ENCODE measurements at regions not wholly inside any gene's neighbourhood (a gene's known extent, or its start where the extent isn't known, plus 50 kb on each side); places are given as distances from the start of the nearest gene placed in this dataset.

DNA sequence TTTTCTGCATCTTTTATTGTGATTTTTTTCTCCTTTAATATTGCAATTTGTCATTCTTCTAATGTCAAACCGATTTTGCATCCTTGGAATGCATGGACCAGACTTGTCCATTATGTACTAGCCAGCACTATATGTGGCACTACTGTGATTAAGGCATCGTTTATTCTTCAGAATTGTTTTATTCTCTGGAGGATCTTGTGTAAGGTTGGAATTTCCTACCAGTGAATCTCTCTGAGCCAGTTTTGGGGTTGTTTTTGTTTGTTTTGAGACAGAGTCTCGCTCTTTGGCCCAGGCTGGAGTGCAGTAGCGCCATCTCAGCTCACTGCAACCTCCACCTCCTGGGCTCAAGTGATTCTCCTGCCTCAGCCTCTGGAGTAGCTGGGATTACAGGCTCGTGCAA lies 58.5 kb downstream of the IGLL5 start:
- Mint-ChIP-seq H3K4me1 (no peaks in the 10 kb centered on the region), H3K27ac (no peak overlapping the region), H3K36me3 (no peaks in the 10 kb centered on the region), H3K9me3 (no peaks in the 10 kb centered on the region), H3K4me3 (no peak overlapping the region), H3K27me3 (ENCODE audit: low read depth) (peaks cover 29% of the 10 kb centered on the region)
- TF ChIP-seq, protein P1, sequence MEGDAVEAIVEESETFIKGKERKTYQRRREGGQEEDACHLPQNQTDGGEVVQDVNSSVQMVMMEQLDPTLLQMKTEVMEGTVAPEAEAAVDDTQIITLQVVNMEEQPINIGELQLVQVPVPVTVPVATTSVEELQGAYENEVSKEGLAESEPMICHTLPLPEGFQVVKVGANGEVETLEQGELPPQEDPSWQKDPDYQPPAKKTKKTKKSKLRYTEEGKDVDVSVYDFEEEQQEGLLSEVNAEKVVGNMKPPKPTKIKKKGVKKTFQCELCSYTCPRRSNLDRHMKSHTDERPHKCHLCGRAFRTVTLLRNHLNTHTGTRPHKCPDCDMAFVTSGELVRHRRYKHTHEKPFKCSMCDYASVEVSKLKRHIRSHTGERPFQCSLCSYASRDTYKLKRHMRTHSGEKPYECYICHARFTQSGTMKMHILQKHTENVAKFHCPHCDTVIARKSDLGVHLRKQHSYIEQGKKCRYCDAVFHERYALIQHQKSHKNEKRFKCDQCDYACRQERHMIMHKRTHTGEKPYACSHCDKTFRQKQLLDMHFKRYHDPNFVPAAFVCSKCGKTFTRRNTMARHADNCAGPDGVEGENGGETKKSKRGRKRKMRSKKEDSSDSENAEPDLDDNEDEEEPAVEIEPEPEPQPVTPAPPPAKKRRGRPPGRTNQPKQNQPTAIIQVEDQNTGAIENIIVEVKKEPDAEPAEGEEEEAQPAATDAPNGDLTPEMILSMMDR (IDR thresholded peaks at IDR 0.05; ENCODE audit: unreplicated experiment) = no peak
- no peak for DNase-seq (ENCODE audit: low spot score in 2 of 2, unreplicated experiment in 2 of 2)

DNA sequence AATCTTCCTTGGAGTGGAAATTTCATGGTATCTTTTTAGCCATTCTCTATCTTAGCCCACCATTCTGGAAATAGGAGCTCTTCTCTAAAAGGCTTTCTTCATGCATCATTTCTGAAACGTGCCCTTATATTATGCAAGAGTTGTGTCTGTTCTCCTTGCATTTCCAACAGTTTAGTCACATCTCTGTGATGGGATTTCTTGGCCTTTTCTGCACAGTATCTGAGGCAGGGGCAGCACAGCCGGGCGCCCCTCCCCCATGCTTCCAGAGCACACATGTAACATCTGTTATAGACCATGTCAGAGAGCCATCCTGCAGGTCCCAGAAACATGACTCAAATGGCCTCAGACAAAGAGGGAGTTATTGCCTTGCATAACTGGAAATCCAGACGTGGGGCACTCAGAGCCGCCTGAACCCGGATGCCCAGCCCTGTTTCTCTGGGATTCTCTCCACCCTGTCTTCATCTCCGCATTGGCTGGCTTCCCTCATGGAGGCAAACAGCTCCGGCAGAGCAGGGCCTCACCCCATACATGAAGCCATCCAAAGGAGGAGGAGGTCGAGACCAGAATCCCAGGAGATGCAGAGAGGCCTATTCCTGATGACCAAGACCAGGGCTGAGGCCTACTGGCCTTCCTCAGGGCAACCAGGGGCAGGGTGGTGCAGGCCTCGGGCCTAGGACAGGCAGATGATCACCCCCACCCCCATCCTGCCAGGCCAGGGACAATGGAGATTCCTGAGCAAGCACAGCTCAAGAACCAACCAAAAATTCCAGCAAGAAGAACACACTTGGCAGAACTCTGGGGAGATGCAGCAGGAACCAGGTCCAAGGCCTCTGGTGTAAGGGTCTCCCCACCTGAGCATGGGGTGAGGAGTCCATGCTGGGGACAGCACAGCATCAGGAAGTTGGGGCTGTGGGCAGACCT lies 61.3 kb downstream of the IGLL5 start:
- DNase-seq (ENCODE audit: low spot score in 2 of 2, unreplicated experiment in 2 of 2) = peak in 1 of 2 experiments; percentile 13
- H3K36me3 Mint-ChIP-seq = no peaks in the 10 kb centered on the region
- no peaks in the 10 kb centered on the region for H3K4me1 Mint-ChIP-seq
- no peaks in the 10 kb centered on the region for H3K9me3 Mint-ChIP-seq
- H3K27me3 Mint-ChIP-seq (ENCODE audit: low read depth) = peaks cover 54% of the 10 kb centered on the region
- H3K27ac Mint-ChIP-seq = no peak overlapping the region
- no peak overlapping the region for H3K4me3 Mint-ChIP-seq
- TF ChIP-seq, protein P1 (IDR thresholded peaks at IDR 0.05; ENCODE audit: unreplicated experiment) = no peak

DNA sequence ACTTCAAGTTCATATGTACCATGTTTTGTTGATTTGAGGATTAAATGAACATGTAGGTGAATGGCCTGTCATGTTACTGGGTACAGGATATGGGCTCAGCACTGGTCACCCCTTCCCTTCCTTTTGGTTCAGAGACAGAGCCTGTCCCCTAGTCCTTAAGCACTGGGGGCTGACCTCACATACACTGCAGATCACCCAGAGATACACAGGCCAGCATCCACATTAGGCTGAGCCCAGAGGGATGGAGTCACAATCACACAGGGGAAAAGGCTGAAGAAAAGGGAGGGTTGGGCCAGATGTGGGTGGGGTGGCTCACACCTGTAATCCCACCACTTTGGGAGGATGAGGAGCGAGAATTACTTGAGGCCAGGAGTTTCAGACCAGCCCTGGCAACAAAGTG lies 62.3 kb downstream of the IGLL5 start:
- TF ChIP-seq, protein P1 (IDR thresholded peaks at IDR 0.05; ENCODE audit: unreplicated experiment) = no peak
- no peak overlapping the region for H3K4me3 Mint-ChIP-seq
- H3K36me3 Mint-ChIP-seq = no peaks in the 10 kb centered on the region
- H3K27ac Mint-ChIP-seq = no peak overlapping the region
- H3K9me3 Mint-ChIP-seq = no peaks in the 10 kb centered on the region
- no peaks in the 10 kb centered on the region for H3K4me1 Mint-ChIP-seq
- peaks cover 60% of the 10 kb centered on the region for H3K27me3 Mint-ChIP-seq (ENCODE audit: low read depth)
- no peak for DNase-seq (ENCODE audit: low spot score in 2 of 2, unreplicated experiment in 2 of 2)

DNA sequence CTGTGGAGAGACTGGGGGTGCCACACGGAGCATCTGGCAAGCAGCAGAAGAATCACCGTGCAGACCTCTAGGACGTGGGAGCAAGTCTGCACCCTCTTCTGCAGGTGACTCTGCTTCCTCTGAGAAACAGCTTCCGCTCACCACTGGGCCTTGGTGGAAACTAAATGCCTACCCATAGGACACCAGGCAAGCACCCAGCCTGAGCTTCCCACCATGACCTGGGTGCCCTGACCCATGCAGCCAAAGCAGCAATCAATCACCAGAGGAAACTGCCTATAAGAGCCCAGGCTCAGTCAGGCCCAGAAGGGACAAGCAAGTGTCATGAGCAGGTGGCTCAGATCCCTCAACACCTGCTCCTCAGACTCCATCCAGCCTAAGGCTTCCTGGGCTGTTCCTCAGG lies 63.4 kb downstream of the IGLL5 start:
- Mint-ChIP-seq H3K9me3 (no peaks in the 10 kb centered on the region), H3K4me3 (no peak overlapping the region), H3K27ac (no peak overlapping the region), H3K36me3 (no peaks in the 10 kb centered on the region), H3K27me3 (ENCODE audit: low read depth) (peaks cover 60% of the 10 kb centered on the region), H3K4me1 (no peaks in the 10 kb centered on the region)
- DNase-seq (ENCODE audit: low spot score in 2 of 2, unreplicated experiment in 2 of 2) = no peak
- TF ChIP-seq, protein P1 (IDR thresholded peaks at IDR 0.05; ENCODE audit: unreplicated experiment) = no peak

DNA sequence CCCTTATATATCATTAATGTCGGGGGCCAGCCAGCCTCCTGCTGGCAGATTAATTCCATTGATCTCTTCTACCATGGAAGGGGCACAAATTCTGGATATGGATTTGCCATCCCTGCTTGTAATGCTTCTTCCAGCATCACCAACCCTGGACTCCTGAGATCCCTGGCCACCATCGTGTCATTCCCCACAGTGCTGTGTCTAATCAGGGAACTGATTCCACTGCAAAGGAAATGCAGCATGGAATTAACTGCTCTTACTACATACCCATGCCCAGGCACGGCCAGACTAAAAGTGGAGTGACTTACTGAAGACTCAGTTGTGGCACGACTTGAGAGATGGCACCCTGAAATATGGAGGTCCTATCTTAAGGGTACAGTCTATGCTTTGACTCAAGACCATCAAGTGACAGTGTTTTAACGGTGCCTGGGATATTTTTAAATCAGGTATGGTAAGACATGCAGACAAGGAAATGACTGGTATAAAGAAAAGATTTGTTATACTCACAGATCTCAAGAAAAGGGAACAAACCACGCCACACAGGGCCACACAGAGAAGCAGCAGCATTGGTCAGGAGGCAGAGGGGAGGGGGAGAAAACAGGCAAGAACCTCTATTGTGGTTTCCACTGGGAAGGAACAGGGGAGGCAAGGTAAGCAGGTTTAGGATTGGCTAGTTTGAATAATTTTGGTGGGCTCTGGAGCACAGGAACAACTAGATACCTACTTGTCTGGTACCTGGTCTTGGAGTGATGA lies 65.1 kb downstream of the IGLL5 start:
- no peaks in the 10 kb centered on the region for H3K36me3 Mint-ChIP-seq
- no peak for DNase-seq (ENCODE audit: low spot score in 2 of 2, unreplicated experiment in 2 of 2)
- H3K27ac Mint-ChIP-seq = no peak overlapping the region
- no peaks in the 10 kb centered on the region for H3K9me3 Mint-ChIP-seq
- TF ChIP-seq, protein P1 (IDR thresholded peaks at IDR 0.05; ENCODE audit: unreplicated experiment) = no peak
- no peaks in the 10 kb centered on the region for H3K4me1 Mint-ChIP-seq
- peaks cover 59% of the 10 kb centered on the region for H3K27me3 Mint-ChIP-seq (ENCODE audit: low read depth)
- no peak overlapping the region for H3K4me3 Mint-ChIP-seq

Measured in mesothelial cell of epicardium (in vitro differentiated cells).